ENCODE measurements at regions not wholly inside any gene's neighbourhood (a gene's known extent, or its start where the extent isn't known, plus 50 kb on each side); places are given as distances from the start of the nearest gene placed in this dataset.

DNA sequence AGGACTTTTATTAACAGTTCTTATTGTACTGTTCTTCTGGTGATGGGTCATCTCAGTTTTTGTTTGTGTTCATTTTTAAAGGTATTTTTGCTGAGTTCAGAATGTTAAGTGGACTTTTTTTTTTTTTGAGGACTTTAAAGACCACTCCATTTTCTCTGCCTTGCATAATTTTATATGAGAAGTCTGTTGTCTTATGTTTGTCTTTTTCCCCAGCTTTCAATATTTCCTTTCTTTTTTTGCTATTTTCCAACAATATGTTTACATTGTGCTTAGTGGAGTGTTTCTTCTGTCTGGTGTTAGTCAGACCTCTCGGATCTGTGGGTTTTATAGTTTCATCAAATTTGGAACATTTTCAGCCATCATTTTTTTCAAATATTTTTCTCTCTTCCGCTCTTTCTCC is 290.0 kb upstream of the TNRC6C start:
- no peak for DNase-seq

DNA sequence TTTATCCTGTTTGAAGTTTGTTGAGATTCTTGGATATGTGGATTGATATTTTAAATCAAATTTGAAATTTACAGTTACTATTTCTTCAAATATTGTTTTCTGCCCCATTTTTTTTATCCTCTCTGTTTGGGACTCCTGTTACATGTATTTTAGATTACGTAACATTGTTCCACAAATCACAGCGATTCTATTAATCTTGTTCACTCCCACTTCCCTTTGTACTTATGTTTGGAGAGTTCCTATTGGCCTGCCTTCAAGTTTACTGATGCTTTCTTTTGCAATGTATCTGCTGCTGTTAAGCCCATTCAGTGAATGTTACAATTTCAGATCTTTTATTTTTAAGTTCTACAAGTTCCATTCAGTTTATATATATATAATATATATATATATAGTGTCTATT is 288.3 kb upstream of the TNRC6C start:
- DNase-seq = no peak

- no peak for DNase-seq
Observed at GRCh38 chr17:77674358-77674757, 284.1 kb upstream of the TNRC6C start.

- no peak for DNase-seq
Observed at GRCh38 chr17:77675411-77675810, 283.1 kb upstream of the TNRC6C start.

GRCh38 chr17:77675816-77676215 is 282.7 kb upstream of the TNRC6C start:
- no peak for DNase-seq

GRCh38 chr17:77676237-77676661 is 282.3 kb upstream of the TNRC6C start:
- DNase-seq = no peak

GRCh38 chr17:77677211-77677610 is 281.3 kb upstream of the TNRC6C start:
- DNase-seq = no peak

DNA sequence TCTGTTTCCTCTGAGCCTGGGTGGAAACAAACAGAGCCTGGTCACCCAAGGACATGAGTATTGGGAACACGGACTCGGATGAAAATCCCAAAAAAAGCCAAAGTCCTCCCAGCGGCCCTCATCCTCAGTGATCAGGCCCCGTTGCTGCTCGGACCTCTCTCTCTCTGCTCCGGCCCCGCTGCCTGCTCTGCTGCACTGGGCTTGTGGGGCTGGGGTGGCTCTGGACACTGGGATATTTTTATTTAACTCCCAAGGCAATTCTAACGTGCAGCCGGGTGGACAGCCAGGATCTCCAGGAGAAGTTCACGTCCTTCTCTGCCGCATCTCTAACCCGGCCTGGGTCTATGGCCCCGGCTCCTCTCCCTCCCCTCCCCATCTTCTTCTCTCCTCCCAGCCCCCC is 280.9 kb upstream of the TNRC6C start:
- DNase-seq = no peak

DNA sequence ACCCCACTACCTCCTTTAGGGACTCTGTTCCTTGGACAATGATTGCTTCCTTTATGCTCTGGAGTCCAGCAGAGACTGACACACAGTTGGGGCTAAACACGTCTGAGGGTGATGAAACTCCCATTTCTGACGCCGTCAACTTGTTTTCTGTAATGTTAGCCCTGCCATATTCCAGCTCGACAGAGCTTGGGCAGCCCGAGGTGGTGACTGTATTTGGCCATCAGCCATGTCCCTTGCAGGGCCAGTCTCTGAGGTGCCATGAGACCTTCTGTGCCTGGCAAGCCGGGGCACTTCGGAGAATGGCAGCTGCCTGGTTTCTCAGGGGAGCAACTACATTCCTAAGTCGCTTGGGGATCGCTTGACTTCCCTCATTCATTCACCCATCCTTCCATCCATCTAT is 278.9 kb upstream of the TNRC6C start:
- no peak for DNase-seq

DNA sequence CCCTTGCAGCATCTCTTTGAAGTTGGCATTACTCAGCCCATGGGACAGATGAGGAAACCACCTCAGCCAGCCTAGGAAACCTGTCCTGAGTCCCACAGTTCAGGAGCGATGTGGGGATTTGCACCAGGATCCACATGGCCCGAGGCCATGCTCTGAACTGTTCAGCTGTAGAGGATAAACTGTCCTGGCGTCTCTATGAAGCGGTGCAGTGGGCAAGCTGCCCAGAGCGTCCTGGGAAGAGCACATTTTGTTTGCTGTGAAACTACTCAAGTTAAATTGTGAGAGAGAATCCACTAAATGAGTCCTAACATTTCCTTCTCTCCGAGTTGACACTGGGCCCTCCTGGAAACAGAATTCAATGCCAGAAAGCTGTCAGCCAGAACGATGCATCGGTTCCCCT is 276.6 kb upstream of the TNRC6C start:
- no peak for DNase-seq

DNA sequence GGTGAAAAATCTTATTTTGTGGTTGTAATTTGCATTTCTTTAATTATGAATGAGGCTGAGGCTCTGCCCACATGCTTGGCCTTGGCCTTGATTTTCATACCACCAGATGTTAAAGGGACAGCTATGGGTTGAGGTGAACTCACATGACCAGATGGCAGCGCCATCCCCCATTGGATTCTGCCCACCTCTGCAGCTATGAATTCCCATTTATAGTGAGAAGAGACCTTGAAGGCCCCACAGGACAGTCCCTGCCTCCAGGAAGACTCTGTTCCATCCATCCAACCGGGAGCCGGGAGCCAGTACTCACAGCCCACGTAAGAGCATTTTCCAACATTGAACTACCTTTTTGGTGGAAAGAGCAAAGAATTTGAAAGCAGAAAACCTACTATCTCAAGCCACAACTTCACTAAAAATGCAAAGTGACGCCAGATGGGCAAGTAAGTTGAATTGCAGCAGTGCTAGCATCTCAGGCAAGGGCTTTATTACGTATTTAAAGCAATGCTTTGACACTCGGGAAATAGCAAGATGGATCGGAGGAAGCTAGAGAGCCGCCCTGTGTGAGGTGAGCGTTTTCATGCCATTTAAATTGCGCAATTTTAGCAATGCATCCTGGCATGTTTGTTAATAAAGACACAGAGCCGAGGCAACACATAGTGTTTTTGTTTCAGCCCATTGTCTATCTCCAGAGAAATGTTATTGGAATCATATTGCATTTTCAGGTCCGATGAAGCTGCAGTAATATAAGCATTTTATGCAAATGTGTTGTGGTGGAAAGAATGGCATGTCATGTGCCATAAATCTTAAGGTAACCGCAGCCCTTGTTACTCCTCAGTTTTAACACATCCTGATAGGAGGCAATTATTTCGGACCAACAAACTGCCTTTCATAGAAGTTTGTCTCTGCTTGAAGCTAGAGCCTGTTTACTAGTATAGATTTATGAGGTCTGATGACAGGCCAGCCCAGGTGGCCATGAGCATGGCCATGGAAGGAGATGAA is 273.4 kb upstream of the TNRC6C start:
- DNase-seq = no peak

- DNase-seq = no peak
Observed at GRCh38 chr17:77685881-77686486, 272.5 kb upstream of the TNRC6C start.

- DNase-seq = no peak
Observed at GRCh38 chr17:77686903-77687302, 271.6 kb upstream of the TNRC6C start.

DNA sequence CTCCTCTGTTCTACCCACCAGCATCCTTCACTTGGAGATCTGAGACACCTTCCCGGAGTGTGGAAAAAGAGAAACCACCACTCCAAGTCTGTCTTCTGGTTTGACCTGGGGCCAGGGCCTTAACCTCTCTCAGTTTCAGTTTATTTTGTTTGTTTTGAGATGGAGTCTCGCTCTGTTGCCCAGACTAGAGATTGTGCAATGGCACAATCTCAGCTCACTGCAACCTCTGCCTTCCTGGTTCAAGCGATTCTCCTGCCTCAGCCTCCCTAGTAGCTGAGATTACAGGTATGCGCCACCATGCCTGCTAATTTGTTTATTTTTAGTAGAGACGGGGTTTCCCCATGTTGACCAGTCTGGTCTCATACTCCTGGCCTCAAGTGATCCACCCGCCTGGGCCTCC is 271.1 kb upstream of the TNRC6C start:
- DNase-seq = no peak

DNA sequence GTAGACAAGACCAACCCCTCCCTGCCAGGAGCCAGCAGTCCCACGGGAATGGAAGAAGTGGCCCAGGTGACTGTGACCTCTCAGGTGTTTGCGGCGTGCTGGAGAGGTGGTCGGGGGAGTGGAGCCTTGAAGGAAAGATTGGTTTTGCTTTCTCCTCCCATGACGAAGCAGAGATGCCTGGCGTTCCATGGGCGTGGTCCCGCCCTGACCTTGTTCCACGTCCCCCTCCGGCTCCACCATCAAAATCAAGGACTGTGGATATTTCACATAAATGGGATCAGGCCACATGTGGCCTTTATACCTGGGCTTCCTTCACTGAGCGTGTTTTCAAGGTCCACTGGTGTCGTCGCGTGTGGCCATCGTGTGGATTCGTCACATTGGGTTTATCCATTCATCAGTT is 270.6 kb upstream of the TNRC6C start:
- no peak for DNase-seq

DNA sequence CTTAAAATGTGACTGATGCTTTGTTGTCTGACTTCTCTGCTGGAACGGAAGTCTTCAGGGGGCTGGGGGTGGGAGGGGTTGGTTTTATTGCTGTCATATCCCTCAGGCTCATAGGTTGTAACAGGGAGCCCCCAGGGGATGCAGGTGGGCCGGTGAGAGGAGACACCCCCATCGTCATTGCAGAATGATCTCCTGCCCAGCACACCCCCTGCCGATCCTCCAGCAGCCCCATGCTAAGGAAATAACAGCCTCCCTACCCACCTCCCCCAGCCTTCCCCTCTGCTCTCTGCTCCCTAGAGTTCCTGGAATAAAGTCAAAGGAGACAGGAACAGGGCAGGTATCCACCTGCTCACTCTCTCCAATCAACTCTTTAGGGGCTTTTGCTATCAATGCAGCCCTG is 270.1 kb upstream of the TNRC6C start:
- no peak for DNase-seq

GRCh38 chr17:77690271-77691161 is 268.0 kb upstream of the TNRC6C start:
- peak; percentile 3 for DNase-seq

DNA sequence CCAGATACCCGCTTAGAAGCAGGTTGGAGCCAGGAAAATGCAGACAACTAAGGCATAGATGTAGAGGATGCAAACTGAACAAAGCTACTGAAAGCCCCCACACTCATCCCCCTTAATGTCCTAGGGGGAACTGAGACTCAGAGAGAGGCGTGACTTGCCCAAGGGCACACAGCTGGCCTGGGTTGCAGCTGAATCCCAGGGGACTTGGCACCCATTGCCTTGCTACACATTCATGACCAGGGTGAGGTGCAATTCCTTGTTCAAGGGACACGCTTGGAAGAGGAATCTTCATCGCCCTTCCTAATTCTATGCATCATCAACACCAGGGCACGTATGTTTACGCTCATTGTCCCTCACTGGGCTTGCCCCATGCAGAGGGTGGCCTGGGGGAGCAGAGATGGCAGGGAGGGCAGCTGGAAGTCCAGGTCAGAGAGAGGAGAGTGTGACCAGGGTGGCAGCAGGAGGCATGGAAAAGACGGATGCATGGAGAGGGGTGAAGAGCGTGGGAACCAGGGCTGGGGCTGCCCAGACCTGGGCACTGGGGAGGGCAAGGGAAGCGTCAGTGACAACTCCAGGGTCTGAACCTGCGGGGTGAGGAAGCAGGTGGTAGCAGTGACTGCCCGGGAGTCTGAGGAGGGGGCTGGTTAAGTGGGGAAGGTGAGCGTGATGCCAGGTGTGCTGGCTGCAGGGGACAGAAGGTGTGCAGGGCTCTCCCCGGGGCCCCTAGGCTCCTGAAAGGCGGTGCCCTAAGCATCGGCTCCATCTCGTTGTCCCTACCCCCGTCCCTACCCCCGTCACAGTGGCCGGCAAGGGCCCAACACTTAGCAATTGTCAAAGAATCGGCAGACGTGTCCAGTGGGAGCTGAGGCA is 267.1 kb upstream of the TNRC6C start:
- DNase-seq = peak; percentile 1

DNA sequence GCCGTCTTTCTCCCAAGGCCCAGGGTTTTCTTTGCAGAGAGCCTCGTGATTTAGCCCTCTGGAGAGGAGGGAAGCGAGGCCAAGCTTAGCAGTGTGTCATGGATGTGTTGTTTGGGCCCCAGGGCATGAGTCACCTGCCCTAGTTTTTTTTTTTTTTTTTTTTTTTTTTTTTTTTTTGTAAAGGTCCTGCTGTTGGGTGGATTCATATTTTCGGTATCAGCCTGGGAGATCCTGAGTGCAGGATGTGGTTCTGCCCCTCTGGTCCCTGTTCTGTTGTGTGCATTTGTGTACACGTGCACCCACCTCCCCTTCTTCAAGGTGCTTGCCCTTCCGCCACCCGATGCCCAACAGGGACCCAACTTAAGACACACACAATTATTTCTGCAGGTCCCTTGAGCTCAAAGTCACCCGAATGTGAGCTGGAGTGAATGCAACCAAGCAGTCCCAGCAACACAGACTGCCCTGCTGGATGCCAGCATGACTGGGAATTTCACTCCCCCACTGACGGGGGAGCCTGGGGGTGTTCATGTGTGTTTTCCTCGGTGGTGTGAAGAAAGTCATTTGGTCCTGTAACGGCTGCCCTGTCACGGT is 265.8 kb upstream of the TNRC6C start:
- DNase-seq = no peak

- no peak for DNase-seq
Observed at GRCh38 chr17:77693301-77693700, 265.2 kb upstream of the TNRC6C start.

GRCh38 chr17:77693776-77694175 is 264.7 kb upstream of the TNRC6C start:
- DNase-seq = no peak

Measured in stimulated activated CD4-positive, alpha-beta T cell treated with anti-CD3 and anti-CD28 coated beads, Interleukin-4, amount 100 ng/mL, for 24 hours (primary cell).